ENCODE measurements at regions not wholly inside any gene's neighbourhood (a gene's known extent, or its start where the extent isn't known, plus 50 kb on each side); places are given as distances from the start of the nearest gene placed in this dataset.
"Not testable (repeated sequence)": the region's sequence is repeated elsewhere in the genome, so short reads cannot be mapped to it uniquely, and the experiment has no call there.

- TF ChIP-seq CTCF (IDR thresholded peaks at IDR 0.05; ENCODE audit: low read depth, low read length), result no peak
- no peak for DNase-seq
- no peak overlapping the region for H3K4me3 ChIP-seq (ENCODE audit: low read depth, low read length)
- H3K27me3 ChIP-seq, result no peaks in the 10 kb centered on the region
- peaks cover 9% of the 10 kb centered on the region for H3K4me1 ChIP-seq
- no peaks in the 10 kb centered on the region for H3K9me3 ChIP-seq
- H3K36me3 ChIP-seq, result no peaks in the 10 kb centered on the region
Observed at GRCh38 chr3:8325306-8325705, 176.3 kb upstream of the LMCD1 start.

GRCh38 chr3:8325833-8326232 lies 175.8 kb upstream of the LMCD1 start:
- H3K4me3 ChIP-seq (ENCODE audit: low read depth, low read length); DNase-seq; H3K36me3 ChIP-seq; H3K9me3 ChIP-seq; H3K4me1 ChIP-seq; H3K27me3 ChIP-seq: not testable (repeated sequence)

GRCh38 chr3:8327739-8328138 lies 173.9 kb upstream of the LMCD1 start:
- no peak for TF ChIP-seq CTCF (IDR thresholded peaks at IDR 0.05; ENCODE audit: low read depth, low read length)
- H3K4me1 ChIP-seq, result peaks cover 9% of the 10 kb centered on the region; the same call in 1 of the 2 replicates
- H3K9me3 ChIP-seq, result no peaks in the 10 kb centered on the region

GRCh38 chr3:8328967-8329366 lies 172.7 kb upstream of the LMCD1 start:
- Histone ChIP-seq H3K9me3 (no peaks in the 10 kb centered on the region), H3K36me3 (no peaks in the 10 kb centered on the region), H3K27me3 (no peaks in the 10 kb centered on the region), H3K4me1 (peaks cover 9% of the 10 kb centered on the region; the same call in 1 of the 2 replicates), H3K4me3 (ENCODE audit: low read depth, low read length) (no peak overlapping the region)
- DNase-seq, result peak; percentile 32
- no peak for TF ChIP-seq CTCF (IDR thresholded peaks at IDR 0.05; ENCODE audit: low read depth, low read length)

More at GRCh38 chr3:8327739-8328138, 173.9 kb upstream of the LMCD1 start:
- no peaks in the 10 kb centered on the region for H3K36me3 ChIP-seq
- H3K27me3 ChIP-seq, result no peaks in the 10 kb centered on the region
- DNase-seq, result no peak
- no peak overlapping the region for H3K4me3 ChIP-seq (ENCODE audit: low read depth, low read length)

GRCh38 chr3:8329598-8329997 lies 172.0 kb upstream of the LMCD1 start:
- H3K9me3 ChIP-seq, result no peaks in the 10 kb centered on the region
- H3K36me3 ChIP-seq, result no peaks in the 10 kb centered on the region
- no peak for TF ChIP-seq CTCF (IDR thresholded peaks at IDR 0.05; ENCODE audit: low read depth, low read length)
- H3K27me3 ChIP-seq, result no peaks in the 10 kb centered on the region
- no peak for DNase-seq
- H3K4me1 ChIP-seq, result peaks cover 9% of the 10 kb centered on the region; the same call in 1 of the 2 replicates
- H3K4me3 ChIP-seq (ENCODE audit: low read depth, low read length), result no peak overlapping the region

GRCh38 chr3:8336456-8336855 lies 165.2 kb upstream of the LMCD1 start:
- Histone ChIP-seq H3K36me3 (no peaks in the 10 kb centered on the region), H3K4me3 (ENCODE audit: low read depth, low read length) (no peak overlapping the region), H3K27me3 (no peaks in the 10 kb centered on the region), H3K4me1 (no peaks in the 10 kb centered on the region), H3K9me3 (no peaks in the 10 kb centered on the region)
- peak; percentile 50 for TF ChIP-seq CTCF (IDR thresholded peaks at IDR 0.05; ENCODE audit: low read depth, low read length)
- no peak for DNase-seq

GRCh38 chr3:8338424-8338823 lies 163.2 kb upstream of the LMCD1 start:
- Histone ChIP-seq H3K27me3 (no peaks in the 10 kb centered on the region), H3K36me3 (no peaks in the 10 kb centered on the region), H3K4me1 (no peaks in the 10 kb centered on the region), H3K9me3 (no peaks in the 10 kb centered on the region), H3K4me3 (ENCODE audit: low read depth, low read length) (no peak overlapping the region)
- no peak for DNase-seq
- no peak for TF ChIP-seq CTCF (IDR thresholded peaks at IDR 0.05; ENCODE audit: low read depth, low read length)
